ENCODE measurements at regions not wholly inside any gene's neighbourhood (a gene's known extent, or its start where the extent isn't known, plus 50 kb on each side); places are given as distances from the start of the nearest gene placed in this dataset.

DNA sequence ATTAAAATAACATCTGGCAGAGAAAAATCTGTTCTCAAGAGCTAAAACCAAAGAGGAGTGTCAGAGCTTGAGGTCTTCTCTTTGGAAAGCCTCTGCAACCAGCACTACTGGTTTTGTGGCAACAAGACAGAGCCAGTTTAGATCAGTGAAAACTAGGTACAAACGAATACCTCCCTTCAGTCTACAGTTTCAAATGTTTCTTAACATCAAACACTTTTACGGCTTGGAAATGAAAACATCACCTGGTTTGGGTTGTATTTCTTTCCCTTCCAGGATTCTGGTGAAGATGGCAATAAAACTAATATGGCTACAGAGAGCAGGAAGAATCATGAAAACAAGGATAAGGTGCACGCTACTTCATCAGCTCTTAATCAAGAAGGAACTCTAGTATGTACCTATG lies 339.4 kb upstream of the ESRRG start:
- no peak for DNase-seq
- Mint-ChIP-seq H3K4me1 (ENCODE audit: low read depth, unreplicated experiment) (no peaks in the 10 kb centered on the region), H3K36me3 (ENCODE audit: unreplicated experiment) (no peaks in the 10 kb centered on the region), H3K27ac (ENCODE audit: unreplicated experiment) (no peak overlapping the region), H3K9me3 (ENCODE audit: unreplicated experiment) (no peaks in the 10 kb centered on the region), H3K27me3 (ENCODE audit: unreplicated experiment) (no peaks in the 10 kb centered on the region), H3K4me3 (ENCODE audit: unreplicated experiment) (no peak overlapping the region)
- TF ChIP-seq, protein P1, sequence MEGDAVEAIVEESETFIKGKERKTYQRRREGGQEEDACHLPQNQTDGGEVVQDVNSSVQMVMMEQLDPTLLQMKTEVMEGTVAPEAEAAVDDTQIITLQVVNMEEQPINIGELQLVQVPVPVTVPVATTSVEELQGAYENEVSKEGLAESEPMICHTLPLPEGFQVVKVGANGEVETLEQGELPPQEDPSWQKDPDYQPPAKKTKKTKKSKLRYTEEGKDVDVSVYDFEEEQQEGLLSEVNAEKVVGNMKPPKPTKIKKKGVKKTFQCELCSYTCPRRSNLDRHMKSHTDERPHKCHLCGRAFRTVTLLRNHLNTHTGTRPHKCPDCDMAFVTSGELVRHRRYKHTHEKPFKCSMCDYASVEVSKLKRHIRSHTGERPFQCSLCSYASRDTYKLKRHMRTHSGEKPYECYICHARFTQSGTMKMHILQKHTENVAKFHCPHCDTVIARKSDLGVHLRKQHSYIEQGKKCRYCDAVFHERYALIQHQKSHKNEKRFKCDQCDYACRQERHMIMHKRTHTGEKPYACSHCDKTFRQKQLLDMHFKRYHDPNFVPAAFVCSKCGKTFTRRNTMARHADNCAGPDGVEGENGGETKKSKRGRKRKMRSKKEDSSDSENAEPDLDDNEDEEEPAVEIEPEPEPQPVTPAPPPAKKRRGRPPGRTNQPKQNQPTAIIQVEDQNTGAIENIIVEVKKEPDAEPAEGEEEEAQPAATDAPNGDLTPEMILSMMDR (IDR thresholded peaks at IDR 0.05; ENCODE audit: partially characterized antibody, unreplicated experiment), result no peak

- no peak for DNase-seq
- no peaks in the 10 kb centered on the region for H3K27me3 Mint-ChIP-seq (ENCODE audit: unreplicated experiment)
- no peak overlapping the region for H3K4me3 Mint-ChIP-seq (ENCODE audit: unreplicated experiment)
- TF ChIP-seq, protein P1 (IDR thresholded peaks at IDR 0.05; ENCODE audit: partially characterized antibody, unreplicated experiment), result no peak
- no peaks in the 10 kb centered on the region for H3K9me3 Mint-ChIP-seq (ENCODE audit: unreplicated experiment)
- no peaks in the 10 kb centered on the region for H3K36me3 Mint-ChIP-seq (ENCODE audit: unreplicated experiment)
- no peaks in the 10 kb centered on the region for H3K4me1 Mint-ChIP-seq (ENCODE audit: low read depth, unreplicated experiment)
- no peak overlapping the region for H3K27ac Mint-ChIP-seq (ENCODE audit: unreplicated experiment)
Measured at GRCh38 chr1:217059401-217059800, 336.2 kb upstream of the ESRRG start.

- Mint-ChIP-seq H3K27ac (ENCODE audit: unreplicated experiment) (no peak overlapping the region), H3K9me3 (ENCODE audit: unreplicated experiment) (no peaks in the 10 kb centered on the region), H3K4me3 (ENCODE audit: unreplicated experiment) (no peak overlapping the region), H3K36me3 (ENCODE audit: unreplicated experiment) (no peaks in the 10 kb centered on the region), H3K27me3 (ENCODE audit: unreplicated experiment) (no peaks in the 10 kb centered on the region), H3K4me1 (ENCODE audit: low read depth, unreplicated experiment) (no peaks in the 10 kb centered on the region)
- TF ChIP-seq, protein P1 (IDR thresholded peaks at IDR 0.05; ENCODE audit: partially characterized antibody, unreplicated experiment), result no peak
- no peak for DNase-seq
Measured at GRCh38 chr1:217053676-217054075, 330.4 kb upstream of the ESRRG start.

GRCh38 chr1:217052626-217053025 lies 329.4 kb upstream of the ESRRG start:
- H3K9me3 Mint-ChIP-seq (ENCODE audit: unreplicated experiment), result no peaks in the 10 kb centered on the region
- no peaks in the 10 kb centered on the region for H3K36me3 Mint-ChIP-seq (ENCODE audit: unreplicated experiment)
- no peaks in the 10 kb centered on the region for H3K4me1 Mint-ChIP-seq (ENCODE audit: low read depth, unreplicated experiment)
- TF ChIP-seq, protein P1 (IDR thresholded peaks at IDR 0.05; ENCODE audit: partially characterized antibody, unreplicated experiment), result no peak
- no peak overlapping the region for H3K4me3 Mint-ChIP-seq (ENCODE audit: unreplicated experiment)
- no peak overlapping the region for H3K27ac Mint-ChIP-seq (ENCODE audit: unreplicated experiment)
- H3K27me3 Mint-ChIP-seq (ENCODE audit: unreplicated experiment), result no peaks in the 10 kb centered on the region
- no peak for DNase-seq

- Mint-ChIP-seq H3K4me1 (ENCODE audit: low read depth, unreplicated experiment) (no peaks in the 10 kb centered on the region), H3K27me3 (ENCODE audit: unreplicated experiment) (no peaks in the 10 kb centered on the region), H3K36me3 (ENCODE audit: unreplicated experiment) (no peaks in the 10 kb centered on the region), H3K27ac (ENCODE audit: unreplicated experiment) (no peak overlapping the region), H3K9me3 (ENCODE audit: unreplicated experiment) (no peaks in the 10 kb centered on the region), H3K4me3 (ENCODE audit: unreplicated experiment) (no peak overlapping the region)
- DNase-seq, result no peak
- TF ChIP-seq, protein P1 (IDR thresholded peaks at IDR 0.05; ENCODE audit: partially characterized antibody, unreplicated experiment), result no peak
Measured at GRCh38 chr1:217052196-217052595, 329.0 kb upstream of the ESRRG start.

Data from glutamatergic neuron (in vitro differentiated cells).